ENCODE measurements at regions not wholly inside any gene's neighbourhood (a gene's known extent, or its start where the extent isn't known, plus 50 kb on each side); places are given as distances from the start of the nearest gene placed in this dataset.

DNA sequence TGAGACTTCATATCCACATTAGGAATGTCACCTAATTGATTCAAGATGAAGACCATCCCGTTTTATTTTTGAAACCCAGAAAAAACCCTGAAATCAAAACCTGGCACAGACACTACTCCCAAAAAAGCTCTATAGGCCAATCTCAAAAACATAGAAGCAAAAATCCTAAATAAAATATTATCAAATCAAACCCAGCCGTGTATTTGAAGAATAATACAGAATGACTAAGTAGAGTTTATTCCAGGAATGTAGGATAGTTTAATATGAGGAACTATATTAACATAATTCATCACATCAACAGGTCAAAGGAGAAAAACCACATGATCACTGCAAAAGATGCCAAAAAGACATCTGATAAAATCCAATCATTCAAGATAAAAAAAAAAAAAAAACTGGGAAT is 167.1 kb downstream of the ACTL7B start:
- no peak for TF ChIP-seq POLR2A (IDR thresholded peaks at IDR 0.05)
- TF ChIP-seq EP300 (IDR thresholded peaks at IDR 0.05) = no peak
- TF ChIP-seq, protein P1, sequence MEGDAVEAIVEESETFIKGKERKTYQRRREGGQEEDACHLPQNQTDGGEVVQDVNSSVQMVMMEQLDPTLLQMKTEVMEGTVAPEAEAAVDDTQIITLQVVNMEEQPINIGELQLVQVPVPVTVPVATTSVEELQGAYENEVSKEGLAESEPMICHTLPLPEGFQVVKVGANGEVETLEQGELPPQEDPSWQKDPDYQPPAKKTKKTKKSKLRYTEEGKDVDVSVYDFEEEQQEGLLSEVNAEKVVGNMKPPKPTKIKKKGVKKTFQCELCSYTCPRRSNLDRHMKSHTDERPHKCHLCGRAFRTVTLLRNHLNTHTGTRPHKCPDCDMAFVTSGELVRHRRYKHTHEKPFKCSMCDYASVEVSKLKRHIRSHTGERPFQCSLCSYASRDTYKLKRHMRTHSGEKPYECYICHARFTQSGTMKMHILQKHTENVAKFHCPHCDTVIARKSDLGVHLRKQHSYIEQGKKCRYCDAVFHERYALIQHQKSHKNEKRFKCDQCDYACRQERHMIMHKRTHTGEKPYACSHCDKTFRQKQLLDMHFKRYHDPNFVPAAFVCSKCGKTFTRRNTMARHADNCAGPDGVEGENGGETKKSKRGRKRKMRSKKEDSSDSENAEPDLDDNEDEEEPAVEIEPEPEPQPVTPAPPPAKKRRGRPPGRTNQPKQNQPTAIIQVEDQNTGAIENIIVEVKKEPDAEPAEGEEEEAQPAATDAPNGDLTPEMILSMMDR (IDR thresholded peaks at IDR 0.05) = no peak
- 51 to 64% (median 56%) methylated on average over 2 of the region's 2 CpGs for WGBS, 3 donors

DNA sequence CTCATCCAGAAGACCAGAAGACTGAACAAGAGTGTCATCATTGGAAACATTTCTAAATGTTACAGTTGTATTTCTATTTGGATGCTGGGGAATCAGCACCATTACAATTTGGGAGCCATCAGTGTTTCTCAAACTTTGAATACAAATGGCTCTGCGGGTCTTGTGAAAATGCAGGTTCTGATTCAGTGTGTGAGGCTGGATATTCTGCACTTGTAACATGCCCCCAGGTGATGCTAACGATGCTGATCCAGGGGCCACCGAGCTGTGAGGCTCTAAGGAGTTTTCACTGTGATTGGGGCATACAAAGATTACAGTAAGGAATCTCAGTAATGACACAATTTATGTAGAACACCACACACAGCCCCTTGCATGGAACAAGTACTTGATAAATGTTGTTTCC is 167.7 kb downstream of the ACTL7B start:
- H3K9me3 ChIP-seq = peaks cover 0 to 6% of the 10 kb centered on the region in 2 donors
- no peak overlapping the region for H3K4me3 ChIP-seq
- TF ChIP-seq, protein P1 (IDR thresholded peaks at IDR 0.05) = no peak
- no peak for TF ChIP-seq EP300 (IDR thresholded peaks at IDR 0.05)
- no peak for TF ChIP-seq POLR2A (IDR thresholded peaks at IDR 0.05)
- 74 to 79% (median 75%) methylated on average over 3 of the region's 3 CpGs for WGBS, 3 donors
- no peak overlapping the region for H3K27ac ChIP-seq
- no peaks in the 10 kb centered on the region for H3K36me3 ChIP-seq
- no peak for DNase-seq
- H3K27me3 ChIP-seq = no peaks in the 10 kb centered on the region
- intact Hi-C loops (cut with DNase I) = no loop called here
- H3K4me1 ChIP-seq (ENCODE audit: insufficient read depth) = no peaks in the 10 kb centered on the region

More for the DNA sequence above, 167.1 kb downstream of the ACTL7B start:
- H3K27me3 ChIP-seq = no peaks in the 10 kb centered on the region
- H3K4me3 ChIP-seq = no peak overlapping the region
- H3K9me3 ChIP-seq = peaks cover 0 to 6% of the 10 kb centered on the region in 2 donors
- intact Hi-C loops (cut with DNase I) = no loop called here
- no peak for DNase-seq
- no peaks in the 10 kb centered on the region for H3K36me3 ChIP-seq
- no peak overlapping the region for H3K27ac ChIP-seq
- no peaks in the 10 kb centered on the region for H3K4me1 ChIP-seq (ENCODE audit: insufficient read depth)

DNA sequence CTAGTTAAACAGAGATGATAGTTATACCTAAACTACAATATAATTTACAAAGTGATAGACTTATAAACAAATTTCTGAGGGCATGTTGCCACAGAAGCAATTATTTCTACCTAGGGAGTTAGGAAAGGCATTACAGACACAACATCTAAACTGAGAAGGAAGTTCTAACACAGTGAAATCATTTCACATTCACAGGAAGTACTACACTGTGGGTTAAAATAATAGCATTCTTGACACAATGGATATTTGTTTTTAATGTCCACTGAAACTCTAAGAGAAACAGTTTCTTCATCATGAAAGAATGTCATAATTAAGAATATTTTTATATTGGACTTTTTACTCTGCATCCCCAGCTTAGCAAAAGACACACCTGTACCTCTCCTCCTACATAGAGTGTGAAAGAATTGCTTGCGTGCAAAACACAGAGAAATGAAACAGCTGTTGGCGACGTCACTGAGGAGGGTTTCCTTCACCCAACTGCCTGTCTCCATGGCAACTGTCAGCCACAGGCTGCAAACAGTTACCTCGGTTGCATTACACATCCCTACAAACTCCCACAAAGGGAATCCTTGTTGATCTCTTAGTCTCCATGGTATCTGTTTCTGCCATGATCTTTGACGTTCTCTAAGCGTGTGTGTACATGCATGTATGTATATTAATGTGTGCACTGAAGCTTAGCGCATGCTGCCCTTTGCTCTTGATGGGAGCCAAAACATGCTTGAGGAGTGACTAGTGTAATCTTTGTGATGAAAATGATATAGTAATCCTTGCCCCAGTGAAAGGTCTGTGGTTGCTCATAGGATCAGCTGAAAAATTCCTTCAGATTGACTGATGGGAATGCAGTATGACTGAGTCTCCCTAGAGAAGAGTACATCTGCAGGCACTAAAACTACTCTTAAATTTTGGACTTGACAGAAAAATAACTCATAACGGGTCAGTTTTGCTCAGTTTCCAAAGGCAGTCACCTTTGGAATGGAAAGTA is 168.5 kb downstream of the ACTL7B start:
- Histone ChIP-seq H3K36me3 (no peaks in the 10 kb centered on the region), H3K9me3 (peaks cover 0 to 6% of the 10 kb centered on the region in 2 donors), H3K27ac (no peak overlapping the region), H3K27me3 (no peaks in the 10 kb centered on the region), H3K4me3 (no peak overlapping the region), H3K4me1 (ENCODE audit: insufficient read depth) (no peaks in the 10 kb centered on the region)
- no peak for DNase-seq
- intact Hi-C loops (cut with DNase I) = no loop called here
- WGBS, 3 donors = 65 to 68% (median 66%) methylated on average over 8 of the region's 8 CpGs
- TF ChIP-seq, protein P1 (IDR thresholded peaks at IDR 0.05) = no peak
- TF ChIP-seq POLR2A (IDR thresholded peaks at IDR 0.05) = no peak
- TF ChIP-seq EP300 (IDR thresholded peaks at IDR 0.05) = no peak

DNA sequence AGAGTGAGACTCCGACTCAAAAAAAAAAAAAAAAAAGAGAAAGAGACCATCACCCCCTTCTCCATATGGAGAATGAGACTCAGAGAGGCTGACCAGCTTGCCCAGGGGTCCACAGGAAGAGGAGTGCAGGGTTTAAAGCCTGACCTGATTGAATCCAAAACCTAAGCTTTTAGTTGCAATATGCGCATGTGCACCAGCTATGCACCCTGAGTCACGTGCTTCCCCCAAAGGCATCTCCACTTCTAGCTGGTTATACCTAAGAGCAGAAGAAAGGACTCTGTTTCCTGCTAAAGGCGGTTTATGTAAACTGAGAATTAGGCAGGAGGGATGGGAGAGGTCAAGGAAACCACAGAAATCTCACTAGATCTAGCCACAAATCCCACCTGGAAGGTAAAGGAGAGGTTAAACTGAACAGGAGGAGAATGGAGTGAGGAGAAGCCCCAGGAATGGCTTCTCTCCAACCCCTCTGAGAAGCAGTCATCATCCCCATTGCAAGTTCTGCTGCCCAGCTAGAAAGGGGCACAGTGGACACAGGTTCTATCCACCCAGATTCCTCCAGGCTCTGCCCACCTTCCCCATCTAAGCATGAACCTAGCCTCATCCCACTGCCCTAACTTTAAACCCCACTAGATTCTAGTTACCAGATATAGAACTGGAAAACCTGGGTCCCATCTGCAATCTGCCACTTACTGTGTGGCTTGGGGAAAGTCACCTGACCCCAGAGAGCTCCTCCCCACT is 171.3 kb downstream of the ACTL7B start:
- DNase-seq = no peak
- Histone ChIP-seq H3K4me1 (ENCODE audit: insufficient read depth) (no peaks in the 10 kb centered on the region), H3K27ac (no peak overlapping the region), H3K36me3 (no peaks in the 10 kb centered on the region), H3K27me3 (no peaks in the 10 kb centered on the region), H3K9me3 (peaks cover 0 to 6% of the 10 kb centered on the region in 2 donors), H3K4me3 (no peak overlapping the region)
- TF ChIP-seq, protein P1 (IDR thresholded peaks at IDR 0.05) = no peak
- TF ChIP-seq POLR2A (IDR thresholded peaks at IDR 0.05) (no peak), EP300 (IDR thresholded peaks at IDR 0.05) (no peak)
- intact Hi-C loops (cut with DNase I) = no loop called here
- WGBS, 3 donors = 83 to 87% (median 85%) methylated on average over 4 of the region's 4 CpGs
